ENCODE measurements at regions not wholly inside any gene's neighbourhood (a gene's known extent, or its start where the extent isn't known, plus 50 kb on each side); places are given as distances from the start of the nearest gene placed in this dataset.

DNA sequence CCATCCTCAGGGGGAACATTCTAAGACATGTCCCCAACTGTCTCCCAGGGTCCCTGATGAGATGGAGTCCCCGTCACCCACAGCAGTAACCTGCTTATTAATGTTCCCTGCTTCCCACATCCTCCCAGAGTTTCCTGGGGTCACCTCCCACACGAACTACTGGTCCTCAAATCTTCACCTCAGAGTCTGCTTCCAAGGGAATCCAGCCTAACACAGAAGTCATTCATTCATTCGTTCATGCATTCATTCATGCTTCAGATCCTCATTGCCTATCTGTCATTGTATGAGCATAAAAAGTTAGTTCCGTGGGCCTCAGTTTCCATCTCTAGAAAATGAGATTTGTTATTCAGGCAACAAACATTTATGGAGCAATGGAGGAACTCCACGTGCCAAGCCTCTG is 516.2 kb downstream of the SHQ1 start:
- Histone ChIP-seq H3K9me3 (no peaks in the 10 kb centered on the region), H3K27me3 (no peaks in the 10 kb centered on the region), H3K4me1 (peaks cover 0 to under 1% of the 10 kb centered on the region in 2 donors), H3K27ac (no peak overlapping the region), H3K36me3 (no peaks in the 10 kb centered on the region), H3K4me3 (no peak overlapping the region)
- intact Hi-C loops (cut with DNase I; ENCODE audit: low total_unique reads), result no loop called here
- no peak for DNase-seq
- TF ChIP-seq, protein P1, sequence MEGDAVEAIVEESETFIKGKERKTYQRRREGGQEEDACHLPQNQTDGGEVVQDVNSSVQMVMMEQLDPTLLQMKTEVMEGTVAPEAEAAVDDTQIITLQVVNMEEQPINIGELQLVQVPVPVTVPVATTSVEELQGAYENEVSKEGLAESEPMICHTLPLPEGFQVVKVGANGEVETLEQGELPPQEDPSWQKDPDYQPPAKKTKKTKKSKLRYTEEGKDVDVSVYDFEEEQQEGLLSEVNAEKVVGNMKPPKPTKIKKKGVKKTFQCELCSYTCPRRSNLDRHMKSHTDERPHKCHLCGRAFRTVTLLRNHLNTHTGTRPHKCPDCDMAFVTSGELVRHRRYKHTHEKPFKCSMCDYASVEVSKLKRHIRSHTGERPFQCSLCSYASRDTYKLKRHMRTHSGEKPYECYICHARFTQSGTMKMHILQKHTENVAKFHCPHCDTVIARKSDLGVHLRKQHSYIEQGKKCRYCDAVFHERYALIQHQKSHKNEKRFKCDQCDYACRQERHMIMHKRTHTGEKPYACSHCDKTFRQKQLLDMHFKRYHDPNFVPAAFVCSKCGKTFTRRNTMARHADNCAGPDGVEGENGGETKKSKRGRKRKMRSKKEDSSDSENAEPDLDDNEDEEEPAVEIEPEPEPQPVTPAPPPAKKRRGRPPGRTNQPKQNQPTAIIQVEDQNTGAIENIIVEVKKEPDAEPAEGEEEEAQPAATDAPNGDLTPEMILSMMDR (IDR thresholded peaks at IDR 0.05), result no peak
- no peak for TF ChIP-seq POLR2A (IDR thresholded peaks at IDR 0.05)

GRCh38 chr3:72331076-72331475 is 517.2 kb downstream of the SHQ1 start:
- Histone ChIP-seq H3K4me3 (no peak overlapping the region), H3K27ac (no peak overlapping the region), H3K36me3 (no peaks in the 10 kb centered on the region), H3K27me3 (no peaks in the 10 kb centered on the region), H3K9me3 (no peaks in the 10 kb centered on the region), H3K4me1 (no peaks in the 10 kb centered on the region)
- intact Hi-C loops (cut with DNase I; ENCODE audit: low total_unique reads), result no loop called here
- TF ChIP-seq POLR2A (IDR thresholded peaks at IDR 0.05), result no peak
- TF ChIP-seq, protein P1 (IDR thresholded peaks at IDR 0.05), result no peak
- DNase-seq, result no peak

GRCh38 chr3:72329354-72329753 is 518.9 kb downstream of the SHQ1 start:
- Histone ChIP-seq H3K27ac (no peak overlapping the region), H3K4me3 (no peak overlapping the region), H3K36me3 (no peaks in the 10 kb centered on the region), H3K4me1 (no peaks in the 10 kb centered on the region), H3K27me3 (no peaks in the 10 kb centered on the region), H3K9me3 (no peaks in the 10 kb centered on the region)
- intact Hi-C loops (cut with DNase I; ENCODE audit: low total_unique reads), result no loop called here
- peak in 1 of 2 donors; percentile 56 for DNase-seq
- TF ChIP-seq, protein P1 (IDR thresholded peaks at IDR 0.05), result no peak
- TF ChIP-seq POLR2A (IDR thresholded peaks at IDR 0.05), result no peak

GRCh38 chr3:72328755-72329277 is 519.4 kb downstream of the SHQ1 start:
- no peak for TF ChIP-seq POLR2A (IDR thresholded peaks at IDR 0.05)
- TF ChIP-seq, protein P1 (IDR thresholded peaks at IDR 0.05), result no peak
- Histone ChIP-seq H3K4me3 (no peak overlapping the region), H3K36me3 (no peaks in the 10 kb centered on the region), H3K9me3 (no peaks in the 10 kb centered on the region), H3K27me3 (no peaks in the 10 kb centered on the region), H3K27ac (no peak overlapping the region), H3K4me1 (no peaks in the 10 kb centered on the region)
- no peak for DNase-seq
- intact Hi-C loops (cut with DNase I; ENCODE audit: low total_unique reads), result no loop called here

DNA sequence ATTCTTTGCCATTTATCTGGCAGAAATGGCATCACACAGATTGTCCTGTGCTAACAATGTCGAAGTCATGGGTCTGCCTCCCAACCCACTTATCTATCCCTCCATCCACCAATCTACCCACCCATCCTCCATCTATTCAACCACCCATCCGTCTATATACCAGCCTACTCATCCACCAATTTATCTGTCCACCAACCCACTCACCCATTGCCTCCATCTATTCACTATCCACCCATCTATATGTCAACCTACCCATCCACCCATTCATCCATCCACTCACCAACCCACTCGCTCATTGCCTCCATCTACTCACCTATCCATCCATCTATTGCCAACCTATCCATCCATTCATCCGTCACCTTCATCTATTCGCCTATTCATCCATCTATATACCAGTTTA is 521.2 kb downstream of the SHQ1 start:
- intact Hi-C loops (cut with DNase I; ENCODE audit: low total_unique reads), result no loop called here
- TF ChIP-seq, protein P1 (IDR thresholded peaks at IDR 0.05), result no peak
- no peak for TF ChIP-seq POLR2A (IDR thresholded peaks at IDR 0.05)
- Histone ChIP-seq H3K9me3 (no peaks in the 10 kb centered on the region), H3K4me1 (no peaks in the 10 kb centered on the region), H3K4me3 (no peak overlapping the region), H3K27me3 (no peaks in the 10 kb centered on the region), H3K27ac (no peak overlapping the region), H3K36me3 (no peaks in the 10 kb centered on the region)
- no peak for DNase-seq
